Mucosa of rectum (tissue), 2 donors: ENCODE measurements at regions not wholly inside any gene's neighbourhood (a gene's known extent, or its start where the extent isn't known, plus 50 kb on each side); places are given as distances from the start of the nearest gene placed in this dataset.

Experiments used
- H3K27ac ChIP-seq, 2 donors: one replicate each; pipeline ENCODE4 v1.7.0; 2013; ENCODE audit warnings: inconsistent platforms in 2 of 2, low read depth in 2 of 2, low read length in 2 of 2
- H3K27me3 ChIP-seq, 2 donors: one replicate each; pipeline ENCODE4 v1.7.0; 2013; ENCODE audit warnings: low read length in 2 of 2; ENCODE audit not compliant: control insufficient read depth in 2 of 2, insufficient read depth in 2 of 2
- H3K36me3 ChIP-seq, 2 donors: one replicate each; pipeline ENCODE4 v1.7.0; 2013; ENCODE audit warnings: low read length in 2 of 2; ENCODE audit not compliant: control insufficient read depth in 2 of 2, insufficient read depth in 2 of 2
- H3K4me1 ChIP-seq, 2 donors: one replicate each; pipeline ENCODE4 v1.7.0; 2013; ENCODE audit warnings: low read length in 2 of 2, mild to moderate bottlenecking in 1 of 2; ENCODE audit not compliant: control insufficient read depth in 2 of 2, insufficient read depth in 2 of 2
- H3K4me3 ChIP-seq, 2 donors: one replicate each; pipeline ENCODE4 v1.7.0; 2013; ENCODE audit warnings: low read length in 2 of 2
- H3K9ac ChIP-seq, 2 donors: one replicate each; pipeline ENCODE4 v1.7.0; 2013; ENCODE audit warnings: low read length in 2 of 2, low read depth in 1 of 2, mild to moderate bottlenecking in 1 of 2
- H3K9me3 ChIP-seq, 2 donors: one replicate each; pipeline ENCODE4 v1.7.0; 2013; ENCODE audit warnings: low read length in 2 of 2; ENCODE audit not compliant: control insufficient read depth in 2 of 2
- donor health status: healthy.
- donor health status: Normal muscosa, but diverticular disease.

- Histone ChIP-seq H3K9me3 (no peaks in the 10 kb centered on the region), H3K27me3 (no peaks in the 10 kb centered on the region), H3K9ac (no peak overlapping the region), H3K4me1 (no peaks in the 10 kb centered on the region), H3K36me3 (no peaks in the 10 kb centered on the region), H3K27ac (no peak overlapping the region), H3K4me3 (no peak overlapping the region)
Measured at GRCh38 chr20:7728338-7728737, 211.9 kb downstream of the HAO1 start.

- no peaks in the 10 kb centered on the region for H3K4me1 ChIP-seq
- no peaks in the 10 kb centered on the region for H3K9me3 ChIP-seq
- no peak overlapping the region for H3K9ac ChIP-seq
- H3K36me3 ChIP-seq, result no peaks in the 10 kb centered on the region
- H3K27ac ChIP-seq, result no peak overlapping the region
- H3K27me3 ChIP-seq, result no peaks in the 10 kb centered on the region
- no peak overlapping the region for H3K4me3 ChIP-seq
Measured at GRCh38 chr20:7734216-7734615, 206.0 kb downstream of the HAO1 start.

GRCh38 chr20:7736336-7736735 is 203.9 kb downstream of the HAO1 start:
- Histone ChIP-seq H3K27ac (no peak overlapping the region), H3K9ac (no peak overlapping the region), H3K36me3 (no peaks in the 10 kb centered on the region), H3K9me3 (no peaks in the 10 kb centered on the region), H3K4me1 (no peaks in the 10 kb centered on the region), H3K4me3 (no peak overlapping the region), H3K27me3 (no peaks in the 10 kb centered on the region)

GRCh38 chr20:7741866-7742265 is 198.4 kb downstream of the HAO1 start:
- no peak overlapping the region for H3K27ac ChIP-seq
- H3K36me3 ChIP-seq, result no peaks in the 10 kb centered on the region
- peaks cover 0 to 2% of the 10 kb centered on the region in 2 donors for H3K9me3 ChIP-seq
- no peaks in the 10 kb centered on the region for H3K27me3 ChIP-seq
- H3K4me1 ChIP-seq, result no peaks in the 10 kb centered on the region
- no peak overlapping the region for H3K9ac ChIP-seq
- H3K4me3 ChIP-seq, result no peak overlapping the region

- no peaks in the 10 kb centered on the region for H3K4me1 ChIP-seq
- no peak overlapping the region for H3K27ac ChIP-seq
- H3K4me3 ChIP-seq, result no peak overlapping the region
Measured at GRCh38 chr20:7742479-7742878, 197.8 kb downstream of the HAO1 start.

GRCh38 chr20:7744411-7744810 is 195.8 kb downstream of the HAO1 start:
- Histone ChIP-seq H3K9ac (no peak overlapping the region), H3K4me3 (no peak overlapping the region), H3K36me3 (no peaks in the 10 kb centered on the region), H3K4me1 (no peaks in the 10 kb centered on the region), H3K27ac (no peak overlapping the region), H3K9me3 (peaks cover 0 to 2% of the 10 kb centered on the region in 2 donors), H3K27me3 (no peaks in the 10 kb centered on the region)

More at GRCh38 chr20:7742479-7742878, 197.8 kb downstream of the HAO1 start:
- no peak overlapping the region for H3K9ac ChIP-seq
- H3K36me3 ChIP-seq, result no peaks in the 10 kb centered on the region
- no peaks in the 10 kb centered on the region for H3K27me3 ChIP-seq
- H3K9me3 ChIP-seq, result peaks cover 0 to 2% of the 10 kb centered on the region in 2 donors

- H3K4me1 ChIP-seq, result no peaks in the 10 kb centered on the region
- no peak overlapping the region for H3K9ac ChIP-seq
- H3K36me3 ChIP-seq, result no peaks in the 10 kb centered on the region
- no peaks in the 10 kb centered on the region for H3K9me3 ChIP-seq
- H3K27ac ChIP-seq, result no peak overlapping the region
- H3K4me3 ChIP-seq, result no peak overlapping the region
- no peaks in the 10 kb centered on the region for H3K27me3 ChIP-seq
Measured at GRCh38 chr20:7748624-7749023, 191.6 kb downstream of the HAO1 start.

- Histone ChIP-seq H3K27me3 (no peaks in the 10 kb centered on the region), H3K27ac (no peak overlapping the region), H3K36me3 (no peaks in the 10 kb centered on the region), H3K9ac (no peak overlapping the region), H3K9me3 (no peaks in the 10 kb centered on the region), H3K4me3 (no peak overlapping the region), H3K4me1 (no peaks in the 10 kb centered on the region)
Measured at GRCh38 chr20:7754102-7754501, 186.2 kb downstream of the HAO1 start.

- Histone ChIP-seq H3K9ac (no peak overlapping the region), H3K4me3 (no peak overlapping the region), H3K27ac (no peak overlapping the region), H3K9me3 (no peaks in the 10 kb centered on the region), H3K27me3 (no peaks in the 10 kb centered on the region), H3K4me1 (no peaks in the 10 kb centered on the region), H3K36me3 (no peaks in the 10 kb centered on the region)
Measured at GRCh38 chr20:7758406-7758805, 181.9 kb downstream of the HAO1 start.

- Histone ChIP-seq H3K27me3 (no peaks in the 10 kb centered on the region), H3K36me3 (no peaks in the 10 kb centered on the region), H3K9ac (no peak overlapping the region), H3K27ac (no peak overlapping the region), H3K9me3 (no peaks in the 10 kb centered on the region), H3K4me1 (no peaks in the 10 kb centered on the region), H3K4me3 (no peak overlapping the region)
Measured at GRCh38 chr20:7760247-7761031, 179.8 kb downstream of the HAO1 start.
